ENCODE measurements at regions not wholly inside any gene's neighbourhood (a gene's known extent, or its start where the extent isn't known, plus 50 kb on each side); places are given as distances from the start of the nearest gene placed in this dataset.
"Not testable (repeated sequence)": the region's sequence is repeated elsewhere in the genome, so short reads cannot be mapped to it uniquely, and the experiment has no call there.

DNA sequence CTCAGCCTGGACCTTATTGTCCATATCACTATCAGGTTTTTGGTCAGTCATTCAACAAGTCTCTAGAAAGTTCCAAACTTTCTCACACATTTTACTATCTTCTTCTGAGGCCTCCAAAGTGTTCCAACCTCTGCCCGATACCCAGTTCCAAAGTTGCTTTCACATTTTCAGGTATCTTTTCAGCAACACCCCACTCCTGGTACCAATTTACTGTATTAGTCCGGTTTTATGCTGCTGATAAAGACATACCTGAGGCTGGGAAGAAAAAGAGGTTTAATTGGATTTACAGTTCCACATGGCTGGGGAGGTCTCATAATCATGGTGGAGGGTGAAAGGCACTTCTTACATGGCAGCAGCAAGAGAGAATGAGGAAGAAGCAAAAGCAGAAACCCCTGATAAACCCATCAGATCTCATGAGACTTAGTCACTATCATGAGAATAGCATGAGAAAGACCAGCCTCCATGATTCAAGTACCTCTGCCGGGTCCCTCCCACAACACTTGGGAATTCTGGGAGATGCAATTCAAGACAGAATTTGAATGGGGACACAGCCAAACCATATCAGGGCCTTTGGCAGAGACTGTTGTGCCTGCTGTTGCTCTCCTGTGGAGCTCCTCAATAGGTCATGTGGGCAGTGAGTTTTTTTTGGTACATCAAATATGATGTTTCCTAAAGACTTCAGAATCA, 256.0 kb downstream of the RPLP1 start:
- DNase-seq (ENCODE audit: low read depth, low spot score), result not testable (repeated sequence)

DNA sequence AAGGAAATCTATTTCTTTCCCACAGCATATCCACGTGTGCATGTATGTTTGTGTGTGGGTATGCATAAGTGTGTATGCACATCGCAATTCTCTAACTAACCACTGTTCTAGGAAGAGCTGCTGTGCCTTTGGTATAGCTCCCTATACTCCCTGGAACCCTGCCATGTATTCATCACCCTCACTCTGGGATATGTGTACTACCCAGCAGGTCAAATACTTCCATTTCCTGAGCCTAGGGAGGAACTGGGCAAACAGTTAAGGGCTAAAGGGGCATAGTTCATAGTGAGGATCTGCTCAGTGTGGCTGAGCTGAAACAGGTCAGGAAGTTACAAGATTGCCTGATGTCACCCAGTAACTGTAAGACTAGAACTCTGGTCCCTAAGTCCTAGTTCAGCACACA, 260.4 kb downstream of the RPLP1 start:
- no peak for DNase-seq (ENCODE audit: low read depth, low spot score)

DNA sequence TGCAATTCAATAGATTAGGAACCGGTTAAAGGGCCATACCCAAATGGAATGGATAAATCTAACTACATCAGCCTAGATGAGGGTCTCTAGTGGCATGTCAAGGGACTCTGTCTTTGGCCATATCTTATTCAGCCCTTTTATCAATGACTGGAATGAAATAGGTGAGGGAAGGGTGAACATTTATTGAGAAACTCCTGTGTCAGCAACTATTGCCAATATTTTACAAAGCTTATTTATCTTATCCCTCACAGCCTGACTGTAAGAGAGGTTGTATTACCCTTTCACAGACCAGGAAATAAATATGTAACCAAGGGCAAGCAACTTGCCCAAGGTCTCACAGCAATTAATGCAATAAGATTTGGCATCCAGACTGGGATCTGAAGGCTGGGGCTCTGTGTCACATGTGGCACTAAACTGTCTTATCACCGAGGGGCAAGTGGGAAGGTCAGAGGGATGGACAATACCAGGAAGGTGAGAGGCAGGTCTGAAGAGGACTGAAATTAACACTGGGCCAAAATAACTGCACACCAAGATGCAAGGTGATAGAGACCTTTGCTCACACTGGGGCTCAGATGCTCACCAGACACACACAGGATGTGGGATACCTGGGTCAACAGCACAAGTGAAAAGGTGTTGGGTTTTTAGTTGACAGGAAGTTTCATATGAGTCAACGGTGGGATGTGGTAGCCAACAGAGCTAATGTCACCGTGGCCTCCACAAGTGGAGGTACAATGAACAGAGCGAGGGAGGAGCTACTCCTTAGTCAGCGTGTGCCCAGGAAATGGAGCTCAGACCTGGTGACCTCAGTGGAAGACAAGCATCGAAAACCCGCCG, 261.3 kb downstream of the RPLP1 start:
- DNase-seq (ENCODE audit: low read depth, low spot score), result no peak

- no peak for DNase-seq (ENCODE audit: low read depth, low spot score)
Measured at GRCh38 chr15:69715210-69715609, 262.6 kb downstream of the RPLP1 start.

GRCh38 chr15:69718436-69718835, 265.8 kb downstream of the RPLP1 start:
- DNase-seq (ENCODE audit: low read depth, low spot score), result no peak

DNA sequence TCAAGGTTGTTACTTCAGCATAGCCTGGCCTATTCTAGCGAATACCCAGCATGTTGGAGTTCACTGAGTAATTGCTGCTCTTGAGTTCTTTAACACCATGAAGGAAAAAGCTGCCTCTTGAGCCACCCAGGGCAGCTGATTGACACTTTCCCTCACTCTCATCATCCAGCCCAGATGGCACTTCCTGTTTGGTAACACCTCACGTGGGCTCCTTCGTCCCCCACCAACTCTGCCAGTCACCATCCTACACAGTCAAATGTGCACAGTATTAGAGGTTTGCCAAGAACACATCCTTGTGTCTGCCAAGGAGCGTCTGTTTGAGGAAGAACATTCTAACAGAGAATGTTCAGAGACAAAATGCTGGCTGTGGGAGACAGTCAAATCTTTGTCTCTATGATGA, 266.3 kb downstream of the RPLP1 start:
- no peak for DNase-seq (ENCODE audit: low read depth, low spot score)

GRCh38 chr15:69719527-69720240, 267.1 kb downstream of the RPLP1 start:
- no peak for DNase-seq (ENCODE audit: low read depth, low spot score)

- no peak for DNase-seq (ENCODE audit: low read depth, low spot score)
Measured at GRCh38 chr15:69720536-69720935, 267.9 kb downstream of the RPLP1 start.

DNA sequence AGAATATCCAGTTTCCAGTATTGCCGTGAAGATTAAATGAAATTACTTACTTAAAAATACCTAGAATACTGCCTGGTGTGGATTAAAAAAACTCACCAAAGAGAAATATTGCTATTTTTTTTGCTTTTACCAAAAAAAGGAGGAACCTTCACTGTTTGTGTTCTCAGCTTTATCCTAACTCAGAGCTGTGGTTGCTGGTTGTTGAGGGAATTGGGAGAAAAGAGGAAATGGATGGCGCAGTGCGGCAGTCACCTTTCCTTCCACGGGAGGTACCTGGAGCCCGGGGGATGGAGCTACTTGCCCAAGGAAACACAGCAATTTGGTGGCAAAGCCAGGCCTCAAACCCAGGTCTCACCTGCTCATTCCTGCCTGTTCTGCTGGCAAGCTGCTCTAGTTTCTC, 270.3 kb downstream of the RPLP1 start:
- DNase-seq (ENCODE audit: low read depth, low spot score), result no peak

- no peak for DNase-seq (ENCODE audit: low read depth, low spot score)
Measured at GRCh38 chr15:69723404-69724096, 270.9 kb downstream of the RPLP1 start.

- DNase-seq (ENCODE audit: low read depth, low spot score), result no peak
Measured at GRCh38 chr15:69724333-69724732, 271.7 kb downstream of the RPLP1 start.

DNA sequence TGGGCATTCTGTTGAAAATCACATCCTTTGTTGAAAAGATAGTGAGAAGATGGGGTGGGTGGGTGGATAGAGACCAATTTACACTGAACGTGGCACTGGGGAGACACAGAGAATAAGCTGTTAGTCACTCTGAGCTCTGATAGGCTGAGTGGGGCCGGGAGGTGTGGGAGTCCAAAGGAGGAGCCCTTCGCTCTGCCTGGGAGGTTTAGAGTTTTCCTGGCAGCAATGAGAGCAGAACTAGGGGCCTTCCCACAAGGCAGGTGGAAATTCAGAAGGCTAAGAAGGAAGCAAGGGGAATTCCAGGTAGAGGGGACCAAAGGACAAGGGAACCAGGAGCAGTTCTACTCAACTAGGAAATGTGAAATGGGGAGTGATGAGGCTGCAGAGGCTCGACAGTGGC, 272.7 kb downstream of the RPLP1 start:
- DNase-seq (ENCODE audit: low read depth, low spot score), result no peak

DNA sequence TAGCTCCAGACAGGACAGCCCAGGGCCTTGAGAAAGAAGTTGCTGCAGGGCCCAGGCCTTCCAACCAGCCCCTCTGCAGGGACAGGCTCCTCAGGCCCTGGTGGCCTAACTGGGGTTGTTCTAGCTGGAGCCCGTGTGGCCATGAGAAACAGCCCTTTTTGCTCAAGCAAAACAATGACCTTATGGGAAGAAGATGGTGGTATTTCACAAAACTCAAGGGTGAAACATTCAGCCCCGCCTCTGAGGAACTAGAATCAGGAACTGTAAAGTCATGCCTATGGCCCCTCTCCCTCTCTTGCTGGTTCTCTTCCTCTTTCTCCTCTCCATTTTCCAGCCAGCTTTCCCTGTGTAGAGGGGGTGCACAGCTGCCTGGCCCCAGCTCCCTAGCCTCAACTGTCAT, 273.3 kb downstream of the RPLP1 start:
- no peak for DNase-seq (ENCODE audit: low read depth, low spot score)

DNA sequence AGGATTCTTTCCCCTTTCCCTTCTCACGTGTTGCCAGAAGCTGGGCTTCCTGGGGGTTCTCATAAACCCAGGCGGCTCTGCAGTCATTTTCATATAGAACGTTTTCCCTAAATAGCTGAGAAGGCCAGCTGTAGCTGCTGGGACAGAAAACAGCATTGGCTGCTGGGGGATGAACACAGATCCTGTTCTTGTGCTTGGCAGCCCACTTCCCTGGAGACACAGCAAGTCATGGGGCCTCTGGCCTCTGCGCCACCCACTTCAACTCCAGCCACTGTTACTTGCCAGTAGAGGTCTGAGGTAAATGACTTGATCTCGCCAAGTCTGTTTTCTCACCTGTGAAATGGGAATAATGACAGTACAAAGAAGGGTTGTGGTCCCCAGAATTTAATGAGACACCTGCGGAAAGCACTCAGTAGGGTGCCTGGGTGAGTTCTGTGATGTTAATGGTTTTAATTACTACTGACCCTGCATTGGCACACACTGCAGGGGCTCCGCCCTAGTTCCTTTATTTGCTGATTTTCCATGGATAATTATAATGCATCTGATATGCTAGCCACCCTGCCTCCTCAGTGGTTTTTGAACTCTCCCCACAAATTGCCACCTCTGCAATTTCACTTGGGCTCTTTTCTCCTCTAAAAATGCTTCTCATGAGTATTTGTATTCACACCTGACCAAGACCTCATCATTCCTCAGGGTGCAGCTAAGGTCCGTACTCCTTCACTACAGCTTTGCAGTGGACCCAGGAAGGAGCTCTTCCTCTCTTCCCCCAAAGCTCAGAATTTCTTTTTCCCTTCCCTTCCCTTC, 274.7 kb downstream of the RPLP1 start:
- no peak for DNase-seq (ENCODE audit: low read depth, low spot score)

GRCh38 chr15:69729167-69729748, 276.6 kb downstream of the RPLP1 start:
- DNase-seq (ENCODE audit: low read depth, low spot score), result no peak

- no peak for DNase-seq (ENCODE audit: low read depth, low spot score)
Measured at GRCh38 chr15:69730281-69731080, 277.9 kb downstream of the RPLP1 start.

GRCh38 chr15:69731081-69731330, 278.4 kb downstream of the RPLP1 start:
- no peak for DNase-seq (ENCODE audit: low read depth, low spot score)

DNA sequence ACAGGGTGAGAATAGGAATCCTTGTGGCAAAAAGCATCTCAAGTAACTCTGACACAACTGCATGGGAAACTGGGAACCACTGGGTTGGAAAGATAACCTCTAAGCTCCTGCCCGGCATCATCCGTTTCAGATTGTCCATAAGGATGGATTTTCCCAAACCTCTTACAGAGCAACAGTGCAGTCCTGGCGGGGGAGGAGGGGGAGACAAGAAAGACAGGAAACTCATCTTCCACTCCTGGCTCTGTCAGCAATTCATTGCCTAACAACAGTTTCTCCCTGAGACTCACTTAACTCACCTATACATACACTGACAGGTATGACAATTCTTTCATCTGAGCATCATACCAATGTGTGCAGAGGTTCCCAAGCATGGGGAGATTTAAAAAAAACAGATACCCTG, 279.0 kb downstream of the RPLP1 start:
- no peak for DNase-seq (ENCODE audit: low read depth, low spot score)

DNA sequence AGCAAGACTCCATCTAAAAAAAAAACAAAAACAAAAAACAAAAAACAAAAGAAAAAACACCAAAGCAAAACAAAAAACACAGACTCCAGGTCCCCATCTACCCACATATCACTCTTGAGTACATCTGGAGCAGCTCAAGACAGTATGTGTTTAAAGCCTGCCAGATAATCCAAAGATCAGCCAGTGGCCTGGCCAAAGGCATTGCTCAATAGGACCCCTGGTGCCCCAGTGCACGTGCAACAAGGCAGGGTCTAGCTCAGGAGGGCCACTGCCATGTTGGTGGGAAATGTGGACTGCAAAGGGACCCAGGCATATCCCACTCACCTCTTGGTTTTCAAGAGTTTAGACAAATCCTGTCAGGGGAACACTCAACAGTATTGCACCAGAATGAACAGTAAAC, 279.5 kb downstream of the RPLP1 start:
- no peak for DNase-seq (ENCODE audit: low read depth, low spot score)

- no peak for DNase-seq (ENCODE audit: low read depth, low spot score)
Measured at GRCh38 chr15:69734699-69735098, 282.1 kb downstream of the RPLP1 start.

Measured in iPS DF 19.7 (cell line).